ENCODE measurements at regions not wholly inside any gene's neighbourhood (a gene's known extent, or its start where the extent isn't known, plus 50 kb on each side); places are given as distances from the start of the nearest gene placed in this dataset.

GRCh38 chr15:68871507-68871906 is 50.8 kb upstream of the ANP32A start:
- no peak for DNase-seq

- no peak for DNase-seq
Measured at GRCh38 chr15:68874788-68875187, 54.1 kb upstream of the ANP32A start.

GRCh38 chr15:68875377-68876116 is 54.8 kb upstream of the SPESP1 start:
- DNase-seq, result peak; percentile 86

- no peak for DNase-seq
Measured at GRCh38 chr15:68877626-68878025, 52.7 kb upstream of the SPESP1 start.

- no peak for DNase-seq
Measured at GRCh38 chr15:68880382-68880781, 49.9 kb upstream of the SPESP1 start.

All from CD4-positive, alpha-beta T cell treated with Interleukin-12 subunit alpha and Interleukin-12 subunit beta, for 1 hour (primary cell).